ENCODE measurements at regions not wholly inside any gene's neighbourhood (a gene's known extent, or its start where the extent isn't known, plus 50 kb on each side); places are given as distances from the start of the nearest gene placed in this dataset.

- CTCF ChIA-PET, result no interaction called here
Observed at GRCh38 chr13:75050419-75051046, 431.4 kb downstream of the TBC1D4 start.

GRCh38 chr13:75049735-75050335 lies 432.1 kb downstream of the TBC1D4 start:
- Mint-ChIP-seq H3K36me3 (ENCODE audit: low read depth) (no peaks in the 10 kb centered on the region), H3K4me3 (no peak overlapping the region), H3K4me1 (ENCODE audit: low read depth) (no peaks in the 10 kb centered on the region), H3K27ac (no peak overlapping the region), H3K9me3 (no peaks in the 10 kb centered on the region), H3K27me3 (peaks cover 28% of the 10 kb centered on the region)
- Histone ChIP-seq H3K9me3 (ENCODE audit: control insufficient read depth in 1 of 2, insufficient read depth in 1 of 2, low read length in 2 of 2) (no peaks in the 10 kb centered on the region), H3K36me3 (ENCODE audit: insufficient read depth, low read length) (no peaks in the 10 kb centered on the region), H3K27me3 (ENCODE audit: control insufficient read depth in 1 of 2, insufficient read depth in 2 of 2, low read length in 2 of 2) (no peaks in the 10 kb centered on the region), H3K4me1 (ENCODE audit: insufficient read depth, low read length) (no peaks in the 10 kb centered on the region), H3K4me3 (ENCODE audit: low read length) (no peak overlapping the region), H3K27ac (ENCODE audit: low read depth in 1 of 2, low read length in 2 of 2) (no peak overlapping the region)
- DNase-seq, result no peak
- CTCF ChIA-PET, result no interaction called here
- ATAC-seq (ENCODE audit: poor library complexity), result no peak
- TF ChIP-seq CTCF (IDR thresholded peaks at IDR 0.05), result no peak
- intact Hi-C loops (cut with DNase I, micrococcal nuclease), result no loop called here
- POLR2A ChIA-PET, result no interaction called here

More at GRCh38 chr13:75050419-75051046, 431.4 kb downstream of the TBC1D4 start:
- Histone ChIP-seq H3K27ac (ENCODE audit: low read depth in 1 of 2, low read length in 2 of 2) (no peak overlapping the region), H3K27me3 (ENCODE audit: control insufficient read depth in 1 of 2, insufficient read depth in 2 of 2, low read length in 2 of 2) (no peaks in the 10 kb centered on the region), H3K36me3 (ENCODE audit: insufficient read depth, low read length) (no peaks in the 10 kb centered on the region), H3K9me3 (ENCODE audit: control insufficient read depth in 1 of 2, insufficient read depth in 1 of 2, low read length in 2 of 2) (no peaks in the 10 kb centered on the region), H3K4me3 (ENCODE audit: low read length) (no peak overlapping the region), H3K4me1 (ENCODE audit: insufficient read depth, low read length) (no peaks in the 10 kb centered on the region)
- TF ChIP-seq CTCF (IDR thresholded peaks at IDR 0.05), result no peak
- Mint-ChIP-seq H3K4me3 (no peak overlapping the region), H3K4me1 (ENCODE audit: low read depth) (no peaks in the 10 kb centered on the region), H3K27me3 (peaks cover 35% of the 10 kb centered on the region), H3K36me3 (ENCODE audit: low read depth) (no peaks in the 10 kb centered on the region), H3K27ac (no peak overlapping the region), H3K9me3 (no peaks in the 10 kb centered on the region)
- intact Hi-C loops (cut with DNase I, micrococcal nuclease), result no loop called here
- POLR2A ChIA-PET, result no interaction called here
- ATAC-seq (ENCODE audit: poor library complexity) (no peak), DNase-seq (no peak)

GRCh38 chr13:75042807-75043206 lies 439.2 kb downstream of the TBC1D4 start:
- intact Hi-C loops (cut with DNase I, micrococcal nuclease), result no loop called here
- Mint-ChIP-seq H3K9me3 (no peaks in the 10 kb centered on the region), H3K36me3 (ENCODE audit: low read depth) (no peaks in the 10 kb centered on the region), H3K4me3 (no peak overlapping the region), H3K4me1 (ENCODE audit: low read depth) (no peaks in the 10 kb centered on the region), H3K27ac (no peak overlapping the region), H3K27me3 (peaks cover 8% of the 10 kb centered on the region)
- Histone ChIP-seq H3K27me3 (ENCODE audit: control insufficient read depth in 1 of 2, insufficient read depth in 2 of 2, low read length in 2 of 2) (no peaks in the 10 kb centered on the region), H3K36me3 (ENCODE audit: insufficient read depth, low read length) (no peaks in the 10 kb centered on the region), H3K27ac (ENCODE audit: low read depth in 1 of 2, low read length in 2 of 2) (no peak overlapping the region), H3K4me1 (ENCODE audit: insufficient read depth, low read length) (no peaks in the 10 kb centered on the region), H3K4me3 (ENCODE audit: low read length) (no peak overlapping the region), H3K9me3 (ENCODE audit: control insufficient read depth in 1 of 2, insufficient read depth in 1 of 2, low read length in 2 of 2) (no peaks in the 10 kb centered on the region)
- DNase-seq, result no peak
- ATAC-seq (ENCODE audit: poor library complexity), result no peak
- ChIA-PET POLR2A (no interaction called here), CTCF (no interaction called here)
- no peak for TF ChIP-seq CTCF (IDR thresholded peaks at IDR 0.05)
